ENCODE measurements at regions not wholly inside any gene's neighbourhood (a gene's known extent, or its start where the extent isn't known, plus 50 kb on each side); places are given as distances from the start of the nearest gene placed in this dataset.
"Not testable (repeated sequence)": the region's sequence is repeated elsewhere in the genome, so short reads cannot be mapped to it uniquely, and the experiment has no call there.

DNA sequence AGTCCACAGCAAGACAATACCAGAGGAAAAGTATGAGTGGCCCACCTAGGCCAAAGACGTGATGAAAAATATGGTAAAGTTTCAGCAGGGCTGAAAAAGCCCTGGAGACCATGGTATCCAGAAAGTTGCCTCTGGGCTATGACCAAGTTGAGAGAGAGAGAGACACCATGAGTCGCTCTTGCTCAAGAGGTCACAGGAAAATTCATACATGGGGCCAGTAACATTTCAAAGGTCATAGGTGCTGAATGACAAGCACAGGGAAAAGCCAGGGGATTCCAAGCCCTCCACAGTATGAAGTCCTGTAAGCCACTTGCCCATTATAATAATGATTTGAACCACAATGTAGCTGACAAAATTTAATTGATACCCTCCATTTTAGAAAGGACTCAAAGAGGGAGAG lies 657.7 kb upstream of the CITED2 start:
- no peak for DNase-seq

- DNase-seq, result no peak
These were observed 655.1 kb upstream of the CITED2 start for GRCh38 chr6:140029551-140029950.

GRCh38 chr6:140027219-140027618 lies 652.8 kb upstream of the CITED2 start:
- DNase-seq, result peak in 1 of 2 donors; percentile 80

- no peak for DNase-seq
These were observed 652.1 kb upstream of the CITED2 start for GRCh38 chr6:140026546-140026945.

- DNase-seq, result no peak
These were observed 650.7 kb upstream of the CITED2 start for GRCh38 chr6:140025171-140025570.

- DNase-seq, result no peak
These were observed 645.9 kb upstream of the CITED2 start for GRCh38 chr6:140020207-140020791.

DNA sequence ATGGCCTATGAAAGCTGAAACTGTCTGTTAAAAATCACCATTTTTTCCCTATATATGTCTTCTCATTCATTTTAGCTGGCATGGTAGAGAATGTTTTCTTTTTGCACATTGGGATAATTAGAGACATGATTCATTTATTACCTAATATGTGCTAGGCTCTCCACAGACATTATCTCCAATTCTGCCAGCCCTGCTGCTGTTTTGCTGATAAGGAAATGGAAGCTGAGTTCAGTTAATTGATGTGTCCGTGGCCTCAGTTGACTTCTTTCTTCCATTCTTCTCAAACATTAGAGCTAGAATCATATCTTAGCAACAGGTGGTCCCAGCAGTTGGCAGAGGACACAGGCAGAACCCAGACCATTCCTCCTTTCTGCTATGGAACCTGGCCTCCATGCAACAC lies 644.1 kb upstream of the CITED2 start:
- no peak for DNase-seq

DNA sequence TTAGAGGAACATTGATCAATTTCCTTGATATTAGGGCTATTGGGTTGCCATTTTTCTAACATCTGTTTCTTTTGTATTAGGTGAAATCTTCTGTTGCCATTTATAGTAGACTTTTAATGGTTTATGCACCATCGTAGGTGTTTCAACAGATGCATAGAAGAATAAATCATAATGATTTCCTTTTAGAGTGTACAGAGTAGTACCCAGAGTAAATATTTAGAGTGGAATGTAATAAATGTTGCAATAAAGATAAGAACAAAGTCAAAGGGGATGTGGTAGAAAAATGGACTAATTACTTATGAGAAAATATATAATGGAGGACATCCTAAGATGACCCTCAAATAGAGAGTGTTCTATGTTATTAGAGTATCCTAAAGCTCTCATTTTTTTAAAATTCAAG lies 643.0 kb upstream of the CITED2 start:
- no peak for DNase-seq

DNA sequence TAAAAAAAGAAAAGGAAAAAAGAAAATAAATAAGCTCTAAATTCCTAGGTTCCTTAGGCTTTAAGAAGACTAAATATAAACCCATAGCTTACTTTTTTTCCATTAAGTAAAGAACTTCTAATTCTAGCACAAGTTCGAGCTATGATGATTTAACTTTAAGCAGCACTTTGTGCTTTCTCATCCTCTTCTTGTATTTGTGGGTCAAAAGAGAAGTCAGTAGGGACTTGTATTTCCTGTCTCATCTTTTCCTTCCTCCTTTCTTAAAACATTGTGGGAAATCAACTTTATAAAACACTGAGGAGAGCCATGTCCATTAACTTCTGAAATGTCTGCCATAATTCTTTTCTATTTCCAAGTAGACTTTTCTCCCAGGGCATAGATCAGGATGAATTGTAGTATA lies 637.7 kb upstream of the CITED2 start:
- DNase-seq, result peak in 1 of 2 donors; percentile 39

DNA sequence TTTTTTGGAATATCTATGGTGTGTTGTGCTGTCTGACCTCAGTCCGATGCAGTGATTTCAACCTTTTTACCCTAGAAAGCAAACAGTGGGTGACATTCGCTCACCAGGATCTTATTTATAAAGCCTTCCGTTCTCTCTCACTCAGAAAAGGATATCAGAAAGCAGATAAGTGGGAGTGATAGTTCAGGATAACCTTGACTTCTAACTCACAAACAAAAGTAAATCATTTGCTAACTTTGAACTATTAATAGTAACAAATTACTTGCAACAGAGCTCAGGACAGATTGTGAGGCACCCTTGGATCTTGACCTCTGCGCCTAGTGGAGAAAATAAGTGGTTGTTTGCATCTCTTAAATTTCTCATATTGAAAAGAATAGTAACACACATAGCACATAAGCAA lies 637.1 kb upstream of the CITED2 start:
- DNase-seq, result no peak

DNA sequence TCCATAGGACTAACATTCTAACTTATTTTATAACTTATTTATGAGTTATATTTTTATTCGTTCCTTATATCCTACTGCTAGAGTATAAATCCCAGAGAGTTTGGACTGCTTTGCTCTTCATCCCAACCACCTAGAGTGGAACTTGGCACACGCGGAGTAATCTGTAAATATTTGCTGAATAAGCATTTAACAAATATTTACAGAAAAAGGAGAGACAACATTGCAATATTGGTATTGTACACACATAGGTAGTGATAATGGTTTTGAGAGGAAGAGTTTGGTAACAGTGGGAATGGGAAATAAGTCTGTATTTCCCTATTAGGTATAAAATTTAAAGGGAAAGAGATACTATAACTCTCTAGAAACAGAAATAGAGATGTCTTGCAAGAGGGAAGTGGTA lies 634.8 kb upstream of the CITED2 start:
- DNase-seq, result no peak

- DNase-seq, result no peak
These were observed 633.1 kb upstream of the CITED2 start for GRCh38 chr6:140007525-140007924.

DNA sequence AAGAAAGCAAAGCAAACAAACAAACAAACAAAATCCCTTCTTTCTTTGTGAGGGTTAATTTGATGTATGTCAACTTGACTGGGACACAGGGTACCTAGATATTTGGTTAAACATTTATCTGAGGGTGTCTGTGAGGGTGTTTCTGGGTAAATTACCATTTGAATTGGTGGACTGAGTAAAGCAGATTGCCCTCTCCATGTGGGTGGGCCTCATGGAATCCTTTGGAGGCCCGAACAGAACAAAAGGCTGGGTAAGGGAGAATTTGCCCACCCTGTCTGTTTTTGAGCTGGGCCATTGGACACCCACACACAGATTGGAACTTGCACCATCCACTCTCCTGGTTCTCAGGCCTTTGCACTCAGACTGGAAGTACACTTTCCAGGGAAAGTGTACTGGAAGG lies 628.8 kb upstream of the CITED2 start:
- no peak for DNase-seq

- no peak for DNase-seq
These were observed 628.1 kb upstream of the CITED2 start for GRCh38 chr6:140002396-140003022.

DNA sequence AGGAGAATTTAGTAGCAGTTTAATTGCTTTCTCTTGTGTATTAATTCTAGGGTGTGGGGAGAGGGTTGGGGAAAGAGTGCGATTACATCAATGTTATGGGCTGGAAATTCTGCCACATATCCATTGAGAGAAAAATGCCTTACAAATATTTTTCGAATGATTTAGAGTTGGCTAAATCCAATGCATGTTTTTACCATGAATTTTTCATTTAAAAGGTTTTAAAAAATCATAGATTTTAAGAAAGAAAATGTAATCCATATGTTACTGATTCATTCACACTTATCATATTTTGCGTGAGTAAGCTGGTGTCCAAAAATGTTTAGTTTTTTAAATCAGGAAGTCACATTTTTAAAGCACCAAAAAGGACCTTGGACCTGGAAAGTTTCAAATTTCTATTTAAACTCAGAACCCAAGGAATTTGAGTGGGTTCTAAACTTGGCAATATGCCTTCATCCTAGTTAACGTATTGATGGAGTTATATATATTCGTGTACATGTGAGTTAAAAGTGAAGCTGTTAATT lies 627.4 kb upstream of the CITED2 start:
- no peak for DNase-seq

GRCh38 chr6:140001005-140001404 lies 626.6 kb upstream of the CITED2 start:
- no peak for DNase-seq

- DNase-seq, result not testable (repeated sequence)
These were observed 625.2 kb upstream of the CITED2 start for GRCh38 chr6:139999661-140000060.

DNA sequence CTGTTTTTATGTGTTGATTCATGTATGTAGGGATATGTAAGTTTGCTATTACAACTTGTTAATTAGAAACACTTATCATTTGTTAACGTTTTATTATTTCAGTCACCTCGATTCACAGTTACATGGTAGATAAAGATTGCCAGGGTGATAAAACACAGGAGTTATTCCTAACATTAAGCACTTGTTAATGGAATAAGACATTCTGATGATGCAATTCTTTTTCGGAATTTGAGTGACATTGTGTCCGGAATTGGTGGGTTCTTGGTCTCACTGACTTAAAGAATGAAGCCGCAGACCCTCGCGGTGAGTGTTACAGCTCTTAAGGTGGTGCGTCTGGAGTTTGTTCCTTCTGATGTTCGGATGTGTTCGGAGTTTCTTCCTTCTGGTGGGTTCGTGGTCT lies 624.0 kb upstream of the CITED2 start:
- not testable (repeated sequence) for DNase-seq

DNA sequence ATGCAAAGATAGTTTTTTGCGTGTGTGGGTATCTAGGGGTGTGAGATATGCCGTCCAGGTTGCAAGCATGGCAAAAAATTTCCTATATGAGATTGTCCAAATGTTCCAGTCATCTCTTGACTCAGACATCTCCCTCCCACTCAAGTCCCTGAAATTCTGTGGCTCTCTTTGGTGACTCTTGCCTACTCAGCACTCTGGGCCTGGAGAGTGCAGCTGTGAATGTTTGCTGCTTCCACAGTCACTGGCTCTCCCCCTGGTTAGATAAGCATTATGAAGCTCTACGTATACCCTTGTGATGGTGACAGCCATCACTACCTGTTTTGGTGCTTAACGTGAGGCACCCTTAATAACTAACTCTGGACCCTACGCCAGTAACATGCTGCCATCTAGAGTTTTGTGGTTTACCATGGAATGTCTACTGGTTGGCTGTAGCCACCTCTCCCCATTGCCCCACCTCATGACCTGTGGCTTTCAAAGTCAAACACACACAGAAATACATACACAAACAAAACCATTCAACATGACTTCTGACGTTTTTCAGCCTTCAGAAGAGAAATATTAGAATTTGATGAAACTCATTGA lies 621.9 kb upstream of the CITED2 start:
- no peak for DNase-seq

DNA sequence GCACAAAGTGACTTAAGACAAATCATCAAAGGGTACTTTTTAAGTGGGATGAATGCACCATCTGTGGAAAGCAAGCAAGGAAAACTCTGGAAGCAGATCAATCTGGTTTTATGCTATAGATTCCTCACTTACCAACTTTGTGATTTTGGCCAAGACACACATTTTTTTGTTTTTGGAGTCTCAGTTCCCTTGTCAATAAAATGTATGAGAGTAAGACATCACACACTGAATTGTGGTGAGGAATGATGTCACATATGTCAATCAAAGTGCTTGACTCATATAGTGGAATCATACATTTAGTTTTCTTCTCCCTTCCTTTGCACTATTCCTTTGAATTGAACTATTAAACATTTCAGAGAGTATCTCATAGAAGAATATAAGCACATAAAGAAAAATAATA lies 620.5 kb upstream of the CITED2 start:
- DNase-seq, result no peak

DNA sequence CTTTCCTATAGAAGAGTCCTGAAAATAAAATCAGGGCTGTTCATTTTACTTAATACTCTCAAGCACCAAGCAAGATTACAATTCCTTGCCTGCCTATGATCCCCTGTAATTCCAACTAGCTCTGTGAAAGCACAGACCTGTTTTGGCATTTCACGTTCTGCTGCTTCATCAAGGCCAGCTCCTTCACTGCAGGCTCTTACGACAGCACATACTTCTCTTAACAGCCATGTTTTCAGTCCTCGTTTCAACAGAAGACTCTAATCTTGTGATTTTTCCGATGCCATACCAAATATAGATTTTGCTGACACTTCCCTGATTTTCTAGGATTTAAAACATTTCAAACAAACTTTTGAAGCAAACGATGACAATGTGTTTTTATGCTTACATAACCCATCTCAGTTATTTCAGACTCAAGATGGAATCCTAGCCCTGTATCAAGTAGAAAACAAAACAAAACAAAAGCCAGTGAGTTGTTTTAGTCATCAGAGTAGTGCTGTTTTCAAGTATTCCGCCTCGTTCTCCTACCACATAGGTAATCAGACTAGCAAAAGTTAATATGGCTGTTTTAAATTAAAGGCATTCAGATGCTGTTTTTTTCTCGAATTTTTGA lies 616.5 kb upstream of the CITED2 start:
- DNase-seq, result no peak

GRCh38 chr6:139990026-139990686 lies 615.7 kb upstream of the CITED2 start:
- DNase-seq, result no peak

GRCh38 chr6:139988685-139989084 lies 614.2 kb upstream of the CITED2 start:
- no peak for DNase-seq

DNA sequence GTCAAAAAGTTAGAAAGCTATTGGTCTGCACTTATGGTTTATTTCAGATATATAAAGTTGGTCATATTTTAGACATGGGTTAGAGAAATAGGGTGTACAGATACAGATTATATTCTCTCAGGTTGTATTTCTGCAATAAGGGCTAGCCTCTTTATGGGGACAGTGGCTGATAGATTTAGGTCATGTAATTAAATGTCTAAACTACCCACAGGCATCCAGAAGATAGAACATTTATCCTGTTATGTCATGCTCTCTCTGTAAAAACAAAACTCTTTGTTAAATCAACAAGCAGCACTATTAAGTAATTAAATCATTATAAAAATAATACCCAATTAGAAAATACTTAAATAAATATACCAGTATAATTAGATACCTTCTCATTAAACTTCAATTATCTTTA lies 612.6 kb upstream of the CITED2 start:
- DNase-seq, result no peak
